GM18511 (cell line): ENCODE measurements at regions not wholly inside any gene's neighbourhood (a gene's known extent, or its start where the extent isn't known, plus 50 kb on each side); places are given as distances from the start of the nearest gene placed in this dataset.

Experiments
- ATAC-seq: cut with Tn5 transposase; IDR thresholded peaks from one replicate; pipeline ENCODE4 v1.9.1; 2021; ENCODE audit warnings: mild to moderate bottlenecking, moderate library complexity; ENCODE audit not compliant: unreplicated experiment

- no peak for ATAC-seq
Observed at GRCh38 chr7:17598305-17598704, 299.9 kb downstream of the AHR start.

- no peak for ATAC-seq
Observed at GRCh38 chr7:17598846-17599245, 300.4 kb downstream of the AHR start.

GRCh38 chr7:17599733-17600339, 301.4 kb downstream of the AHR start:
- no peak for ATAC-seq

- no peak for ATAC-seq
Observed at GRCh38 chr7:17600340-17600752, 301.9 kb downstream of the AHR start.

- ATAC-seq, result no peak
Observed at GRCh38 chr7:17601921-17602320, 303.5 kb downstream of the AHR start.

GRCh38 chr7:17608114-17608833, 309.8 kb downstream of the AHR start:
- no peak for ATAC-seq

GRCh38 chr7:17611611-17612010, 313.2 kb downstream of the AHR start:
- ATAC-seq, result no peak

GRCh38 chr7:17613338-17614041, 315.0 kb downstream of the AHR start:
- no peak for ATAC-seq

GRCh38 chr7:17617380-17617779, 318.9 kb downstream of the AHR start:
- ATAC-seq, result no peak

- ATAC-seq, result no peak
Observed at GRCh38 chr7:17617857-17618651, 319.6 kb downstream of the AHR start.

- ATAC-seq, result no peak
Observed at GRCh38 chr7:17618652-17618974, 320.2 kb downstream of the AHR start.

GRCh38 chr7:17619196-17619818, 320.9 kb downstream of the AHR start:
- no peak for ATAC-seq

- ATAC-seq, result no peak
Observed at GRCh38 chr7:17620566-17620965, 319.7 kb downstream of the SNX13 start.

- ATAC-seq, result no peak
Observed at GRCh38 chr7:17622451-17622850, 317.8 kb downstream of the SNX13 start.

GRCh38 chr7:17623546-17624185, 316.6 kb downstream of the SNX13 start:
- no peak for ATAC-seq

- no peak for ATAC-seq
Observed at GRCh38 chr7:17624379-17624778, 315.9 kb downstream of the SNX13 start.

- ATAC-seq, result no peak
Observed at GRCh38 chr7:17625043-17625442, 315.3 kb downstream of the SNX13 start.

- ATAC-seq, result no peak
Observed at GRCh38 chr7:17626235-17626634, 314.1 kb downstream of the SNX13 start.

GRCh38 chr7:17631061-17631460, 309.2 kb downstream of the SNX13 start:
- ATAC-seq, result no peak

- ATAC-seq, result no peak
Observed at GRCh38 chr7:17632384-17632783, 307.9 kb downstream of the SNX13 start.

- ATAC-seq, result no peak
Observed at GRCh38 chr7:17633067-17633466, 307.2 kb downstream of the SNX13 start.
